ENCODE measurements at regions not wholly inside any gene's neighbourhood (a gene's known extent, or its start where the extent isn't known, plus 50 kb on each side); places are given as distances from the start of the nearest gene placed in this dataset.

- no peak overlapping the region for H3K4me3 Mint-ChIP-seq (ENCODE audit: unreplicated experiment)
- no peaks in the 10 kb centered on the region for H3K4me1 Mint-ChIP-seq (ENCODE audit: unreplicated experiment)
- no peak for TF ChIP-seq CTCF (IDR thresholded peaks at IDR 0.05; ENCODE audit: unreplicated experiment)
- H3K36me3 Mint-ChIP-seq (ENCODE audit: low read depth, unreplicated experiment) = no peaks in the 10 kb centered on the region
- no peak overlapping the region for H3K27ac Mint-ChIP-seq (ENCODE audit: unreplicated experiment)
- no peaks in the 10 kb centered on the region for H3K27me3 Mint-ChIP-seq (ENCODE audit: unreplicated experiment)
- no peaks in the 10 kb centered on the region for H3K9me3 Mint-ChIP-seq (ENCODE audit: unreplicated experiment)
- no peak for DNase-seq (ENCODE audit: low spot score)
Observed at GRCh38 chr5:110951373-110951791, 120.1 kb upstream of the TSLP start.

GRCh38 chr5:110956280-110956912 is 115.1 kb upstream of the TSLP start:
- Mint-ChIP-seq H3K4me1 (ENCODE audit: unreplicated experiment) (no peaks in the 10 kb centered on the region), H3K27me3 (ENCODE audit: unreplicated experiment) (no peaks in the 10 kb centered on the region), H3K27ac (ENCODE audit: unreplicated experiment) (no peak overlapping the region), H3K4me3 (ENCODE audit: unreplicated experiment) (no peak overlapping the region), H3K36me3 (ENCODE audit: low read depth, unreplicated experiment) (no peaks in the 10 kb centered on the region), H3K9me3 (ENCODE audit: unreplicated experiment) (no peaks in the 10 kb centered on the region)
- no peak for DNase-seq (ENCODE audit: low spot score)
- no peak for TF ChIP-seq CTCF (IDR thresholded peaks at IDR 0.05; ENCODE audit: unreplicated experiment)

- Mint-ChIP-seq H3K27ac (ENCODE audit: unreplicated experiment) (no peak overlapping the region), H3K9me3 (ENCODE audit: unreplicated experiment) (no peaks in the 10 kb centered on the region)
Observed at GRCh38 chr5:110956913-110957813, 114.3 kb upstream of the TSLP start.

GRCh38 chr5:110957934-110958333 is 113.6 kb upstream of the TSLP start:
- Mint-ChIP-seq H3K9me3 (ENCODE audit: unreplicated experiment) (no peaks in the 10 kb centered on the region), H3K4me3 (ENCODE audit: unreplicated experiment) (no peak overlapping the region), H3K27ac (ENCODE audit: unreplicated experiment) (no peak overlapping the region), H3K4me1 (ENCODE audit: unreplicated experiment) (no peaks in the 10 kb centered on the region), H3K27me3 (ENCODE audit: unreplicated experiment) (no peaks in the 10 kb centered on the region), H3K36me3 (ENCODE audit: low read depth, unreplicated experiment) (no peaks in the 10 kb centered on the region)
- DNase-seq (ENCODE audit: low spot score) = no peak
- TF ChIP-seq CTCF (IDR thresholded peaks at IDR 0.05; ENCODE audit: unreplicated experiment) = no peak

More at GRCh38 chr5:110956913-110957813, 114.3 kb upstream of the TSLP start:
- Mint-ChIP-seq H3K4me1 (ENCODE audit: unreplicated experiment) (no peaks in the 10 kb centered on the region), H3K27me3 (ENCODE audit: unreplicated experiment) (no peaks in the 10 kb centered on the region), H3K4me3 (ENCODE audit: unreplicated experiment) (no peak overlapping the region), H3K36me3 (ENCODE audit: low read depth, unreplicated experiment) (no peaks in the 10 kb centered on the region)
- no peak for TF ChIP-seq CTCF (IDR thresholded peaks at IDR 0.05; ENCODE audit: unreplicated experiment)
- no peak for DNase-seq (ENCODE audit: low spot score)

GRCh38 chr5:110963495-110963894 is 108.0 kb upstream of the TSLP start:
- Mint-ChIP-seq H3K4me3 (ENCODE audit: unreplicated experiment) (no peak overlapping the region), H3K27ac (ENCODE audit: unreplicated experiment) (no peak overlapping the region), H3K9me3 (ENCODE audit: unreplicated experiment) (no peaks in the 10 kb centered on the region), H3K4me1 (ENCODE audit: unreplicated experiment) (no peaks in the 10 kb centered on the region), H3K36me3 (ENCODE audit: low read depth, unreplicated experiment) (no peaks in the 10 kb centered on the region), H3K27me3 (ENCODE audit: unreplicated experiment) (peaks cover 2% of the 10 kb centered on the region)
- DNase-seq (ENCODE audit: low spot score) = no peak
- no peak for TF ChIP-seq CTCF (IDR thresholded peaks at IDR 0.05; ENCODE audit: unreplicated experiment)

All from endothelial cell (in vitro differentiated cells).